CD4-positive, alpha-beta T cell treated with Interleukin-1 beta for 1 hour (primary cell): ENCODE measurements at regions not wholly inside any gene's neighbourhood (a gene's known extent, or its start where the extent isn't known, plus 50 kb on each side); places are given as distances from the start of the nearest gene placed in this dataset.

Experiments used
- DNase-seq, 2 donors: peaks; one replicate each; pipeline ENCODE4 v3.0.0-alpha.2; 2020 to 2022

GRCh38 chr13:84931264-84931663, 868.0 kb downstream of the SLITRK6 start:
- DNase-seq = no peak

DNA sequence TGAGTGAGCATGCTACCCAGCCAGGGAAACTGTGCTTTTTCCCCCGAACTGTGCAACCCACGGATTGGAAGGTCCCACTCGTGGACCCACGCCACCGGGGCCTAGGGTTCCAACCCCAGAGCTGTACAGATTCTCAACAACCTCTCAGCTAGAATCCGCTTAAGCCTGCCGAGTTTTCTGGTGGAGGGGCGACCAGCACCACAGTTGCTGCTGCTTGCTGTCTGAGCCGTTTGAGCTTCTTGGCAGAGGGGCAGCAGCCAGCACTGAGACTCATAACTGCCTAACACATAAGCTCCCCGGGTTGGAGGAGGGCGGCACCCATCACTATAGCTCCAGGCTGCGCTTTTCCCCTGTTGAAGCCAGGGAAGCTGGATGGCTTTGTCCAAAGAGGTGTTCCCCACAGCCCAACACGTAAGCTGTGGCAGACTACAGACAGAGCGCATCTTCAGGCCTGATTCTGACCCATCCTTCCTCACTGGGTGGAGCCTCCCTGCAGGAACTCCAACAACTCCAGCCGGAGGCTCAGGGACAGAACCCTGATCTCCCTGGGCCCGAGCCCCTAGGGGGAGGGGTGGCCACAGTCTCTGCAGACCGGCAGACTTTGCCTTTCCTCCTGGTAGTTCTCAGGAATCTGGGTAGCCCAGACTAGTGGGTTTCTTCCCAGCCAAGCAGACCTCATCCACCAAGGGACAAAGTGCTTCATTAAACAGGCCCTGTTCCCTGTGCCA, 871.6 kb downstream of the SLITRK6 start:
- DNase-seq = no peak

GRCh38 chr13:84925443-84925842, 873.8 kb downstream of the SLITRK6 start:
- DNase-seq = no peak

- no peak for DNase-seq
These were observed 875.4 kb downstream of the SLITRK6 start for GRCh38 chr13:84923831-84924230.

DNA sequence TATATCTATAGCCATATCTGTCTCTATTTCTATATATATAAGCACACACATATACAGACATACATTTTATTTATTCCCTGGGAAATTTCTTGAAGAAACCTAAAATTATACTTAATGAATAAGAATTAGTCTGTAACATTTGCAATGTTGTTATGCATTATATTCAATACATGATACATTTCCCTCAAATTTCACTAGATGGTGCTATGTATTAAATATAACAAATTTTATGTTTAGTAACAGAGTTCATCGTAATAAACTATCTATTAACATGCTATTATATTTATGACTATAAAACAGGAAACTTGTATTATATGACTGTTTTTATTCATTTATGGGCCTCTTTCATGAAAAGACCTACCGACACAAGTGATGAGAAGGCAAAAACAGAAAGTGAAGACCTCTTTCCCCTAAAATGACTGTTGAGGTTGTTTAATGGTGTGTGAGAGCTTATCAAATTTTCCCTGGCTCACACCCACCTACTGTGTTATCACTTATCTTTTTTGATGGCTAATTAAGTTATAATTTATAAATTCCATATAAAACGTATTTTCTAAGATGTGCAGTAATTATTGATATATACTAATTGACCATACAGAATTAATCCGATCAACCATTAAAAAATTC, 881.9 kb downstream of the SLITRK6 start:
- DNase-seq = no peak

GRCh38 chr13:84912720-84913119, 886.5 kb downstream of the SLITRK6 start:
- no peak for DNase-seq

DNA sequence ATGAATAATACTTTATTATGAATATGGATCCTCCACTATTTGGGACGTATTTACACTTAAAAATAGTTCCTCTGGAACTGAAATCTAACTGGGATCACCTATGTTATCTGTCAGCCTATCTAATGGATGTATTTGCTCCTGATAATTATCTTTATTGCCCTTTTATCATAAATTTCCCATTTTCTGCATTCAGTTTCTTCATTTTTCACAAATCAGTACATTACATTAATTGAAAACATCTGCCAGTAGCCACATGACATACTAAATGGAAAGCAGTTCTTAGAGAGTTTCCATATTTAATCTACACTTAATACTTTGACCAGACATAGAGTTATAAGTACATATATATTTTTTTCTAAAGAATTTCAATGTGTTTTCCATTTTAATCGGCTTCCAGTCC, 888.8 kb downstream of the SLITRK6 start:
- no peak for DNase-seq

DNA sequence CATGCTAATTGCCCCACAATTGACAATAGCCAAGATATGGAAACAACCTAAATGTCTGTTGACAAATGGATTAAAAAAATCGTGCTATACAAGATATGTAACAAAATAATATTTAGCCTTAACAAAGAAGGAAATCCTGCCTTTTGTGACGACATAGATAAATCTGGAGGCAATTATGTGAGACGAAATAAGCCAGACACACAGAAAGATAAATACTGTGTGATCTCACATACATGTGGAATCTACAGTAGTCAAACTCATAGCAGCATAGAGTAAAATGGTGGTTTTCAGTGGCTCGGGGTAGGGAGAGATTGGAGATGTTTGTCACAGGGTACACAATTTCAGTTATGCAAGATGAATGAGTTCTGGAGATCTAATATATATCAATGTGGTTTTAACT, 895.8 kb downstream of the SLITRK6 start:
- no peak for DNase-seq

GRCh38 chr13:84902243-84902642, 897.0 kb downstream of the SLITRK6 start:
- DNase-seq = no peak

DNA sequence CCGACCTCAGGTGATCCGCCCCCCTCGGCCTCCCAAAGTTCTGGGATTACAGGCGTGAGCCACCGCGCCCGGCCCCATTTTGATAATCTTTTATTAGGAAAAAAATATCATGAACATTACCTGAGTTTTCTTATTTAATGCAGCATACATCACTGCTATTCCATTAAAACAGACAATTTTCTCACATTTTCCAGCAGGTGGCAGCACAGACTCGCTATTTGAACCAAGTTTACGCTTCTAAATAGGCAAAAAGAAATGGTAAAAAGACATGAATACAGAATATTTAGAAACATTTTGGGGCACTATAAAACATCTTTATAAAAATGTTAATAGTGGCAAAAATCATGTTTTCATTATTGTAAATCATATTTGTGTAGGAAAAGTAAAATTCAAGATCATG, 903.1 kb downstream of the SLITRK6 start:
- peak in 1 of 2 donors; percentile 16 for DNase-seq

GRCh38 chr13:84894749-84895148, 904.5 kb downstream of the SLITRK6 start:
- DNase-seq = no peak

GRCh38 chr13:84885868-84886267, 913.4 kb downstream of the SLITRK6 start:
- no peak for DNase-seq

GRCh38 chr13:84873951-84874350, 925.3 kb downstream of the SLITRK6 start:
- DNase-seq = no peak

- no peak for DNase-seq
These were observed 929.0 kb downstream of the SLITRK6 start for GRCh38 chr13:84870190-84870589.

- no peak for DNase-seq
These were observed 932.0 kb downstream of the SLITRK6 start for GRCh38 chr13:84867246-84867645.

DNA sequence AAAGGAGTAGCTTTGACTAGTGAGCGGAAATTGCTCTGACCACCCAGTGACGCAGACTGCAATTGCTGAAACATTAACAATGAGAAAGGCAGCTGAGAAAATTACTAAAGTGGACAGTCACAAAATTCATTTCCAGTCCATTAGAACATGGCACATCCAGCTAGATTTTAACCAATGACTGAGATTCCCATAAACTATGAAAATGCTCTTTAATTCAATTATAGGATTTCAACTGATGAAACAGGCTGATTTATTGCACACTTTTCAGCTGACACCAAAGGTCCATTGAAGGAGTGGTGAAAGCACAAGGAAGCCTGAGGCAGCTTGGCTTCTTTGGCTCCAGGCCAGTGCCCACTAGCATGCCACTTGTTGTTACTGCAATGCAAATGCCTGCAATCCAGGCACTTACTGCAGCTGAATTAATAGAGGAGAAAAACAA, 933.4 kb downstream of the SLITRK6 start:
- no peak for DNase-seq

- no peak for DNase-seq
These were observed 934.9 kb downstream of the SLITRK6 start for GRCh38 chr13:84864341-84864740.

DNA sequence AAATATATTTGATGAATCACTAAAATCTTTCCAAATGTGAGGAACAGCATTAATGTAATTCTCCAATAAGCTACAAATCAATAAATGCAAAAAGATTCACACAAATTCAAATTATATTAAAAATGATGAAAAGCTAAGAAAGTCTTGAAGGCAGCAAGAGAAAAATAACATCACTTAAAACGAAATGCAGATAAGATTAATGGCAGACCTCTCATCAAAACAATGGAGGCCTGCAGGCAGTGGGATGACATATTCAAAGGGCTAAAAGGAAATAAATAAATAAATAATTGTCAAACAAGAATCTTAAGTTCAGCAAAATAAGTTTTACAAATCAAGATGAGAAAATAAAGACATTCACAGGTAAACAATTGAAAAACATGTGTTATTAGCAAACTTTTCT, 952.1 kb downstream of the SLITRK6 start:
- DNase-seq = no peak

- DNase-seq = no peak
These were observed 953.2 kb downstream of the SLITRK6 start for GRCh38 chr13:84845907-84846619.

- DNase-seq = no peak
These were observed 954.7 kb downstream of the SLITRK6 start for GRCh38 chr13:84844473-84844872.

DNA sequence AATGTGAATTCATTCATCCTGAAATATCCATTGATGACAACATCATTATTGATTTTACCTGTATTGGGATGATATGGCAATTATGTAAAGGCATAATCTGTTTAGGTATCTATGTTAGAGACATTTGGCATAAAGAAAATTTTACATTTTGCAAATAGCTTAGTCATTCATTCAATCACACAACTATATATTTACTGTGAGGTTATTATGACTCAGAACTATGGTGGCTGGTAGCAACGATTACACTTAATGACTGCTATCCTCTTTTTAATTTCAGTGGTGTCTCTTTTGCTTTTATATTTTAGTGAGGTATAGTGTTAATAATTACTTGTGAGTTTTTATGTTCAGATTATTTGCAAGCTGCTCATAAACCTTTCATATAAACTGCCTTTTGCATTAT, 955.9 kb downstream of the SLITRK6 start:
- no peak for DNase-seq

GRCh38 chr13:84834201-84834600, 951.9 kb upstream of the SLITRK1 start:
- DNase-seq = no peak

DNA sequence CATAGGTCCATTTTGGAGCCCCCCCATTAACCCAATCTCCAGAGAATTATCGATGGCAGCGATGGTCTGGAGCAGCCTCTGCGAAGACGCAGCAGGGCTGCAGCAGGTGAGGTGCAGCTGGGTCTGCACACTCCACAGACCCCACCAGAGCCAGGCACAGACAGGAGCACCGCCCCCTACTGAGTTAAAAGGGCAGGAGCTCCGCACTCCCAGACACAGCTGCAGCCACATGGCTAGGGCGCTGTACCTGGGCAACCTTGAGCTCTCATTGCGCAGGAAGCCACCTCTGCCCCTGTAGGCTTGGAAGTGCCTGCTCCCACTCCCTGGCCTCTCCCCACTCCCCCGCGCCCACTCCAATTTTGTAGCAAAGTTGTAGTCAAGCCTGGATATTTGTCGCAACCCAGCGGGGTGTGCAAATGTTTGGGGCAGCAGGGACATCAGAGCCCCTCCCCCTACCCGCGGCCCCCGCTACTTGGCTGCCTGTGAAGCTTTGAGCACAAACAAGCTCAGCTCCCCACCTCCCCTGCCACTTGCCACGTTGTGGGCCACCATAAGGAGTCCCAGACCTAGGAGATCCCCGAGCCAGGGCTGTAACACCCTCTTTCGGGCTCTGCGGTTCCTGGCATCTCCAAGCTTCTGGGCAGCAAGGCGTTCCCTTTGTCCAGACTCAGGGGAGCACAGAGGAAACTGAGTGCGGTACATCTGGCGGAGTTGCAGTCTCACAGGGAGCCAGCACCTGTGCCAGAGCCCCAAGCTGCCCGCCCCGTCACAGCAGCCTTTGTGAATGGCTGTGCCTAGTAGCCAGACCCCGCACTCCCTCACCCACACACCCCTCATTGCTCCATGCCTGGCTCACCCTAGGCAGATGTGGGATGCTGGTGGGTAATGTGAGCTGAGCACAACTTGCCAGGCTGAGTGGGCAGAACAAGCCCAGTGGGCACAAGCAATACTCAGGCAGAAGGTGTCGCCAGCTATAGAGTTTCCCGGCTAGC, 949.7 kb upstream of the SLITRK1 start:
- DNase-seq = no peak
